Caco-2 (cell line): ENCODE measurements at regions not wholly inside any gene's neighbourhood (a gene's known extent, or its start where the extent isn't known, plus 50 kb on each side); places are given as distances from the start of the nearest gene placed in this dataset.
"Not testable (repeated sequence)": the region's sequence is repeated elsewhere in the genome, so short reads cannot be mapped to it uniquely, and the experiment has no call there.

ENCODE experiments used
- BruUV-seq: library from RNA; stranded (reverse); fragments of 400-500 nt; replicated peaks from 2 replicates; lab custom pipeline; 2021; lab: Mats Ljungman, UMichigan
- CTCF ChIA-PET: fragments of 300-600 bp; sonication (Branson Sonifier 250); formaldehyde crosslinking; loops from one replicate; lab custom pipeline; 2022; ENCODE audit warnings: antibody characterized with exemption; lab: Charles Lee
- POLR2A ChIA-PET: fragments of 300-600 bp; sonication (Branson Sonifier 250); formaldehyde crosslinking; loops from one replicate; lab custom pipeline; 2022; ENCODE audit warnings: antibody characterized with exemption; lab: Charles Lee
- DNase-seq, 2 experiments: peaks; one replicate each; pipeline versions ENCODE4 v3.0.0 to v3.0.0-alpha.2; 2020 to 2022
- H3K27me3 ChIP-seq: replicated peaks from 2 replicates; pipeline ENCODE4 v1.6.0; 2011; ENCODE audit warnings: low read length; ENCODE audit not compliant: control insufficient read depth, insufficient read depth
- H3K36me3 ChIP-seq: 2 replicates; pipeline ENCODE4 v1.5.1; 2011; ENCODE audit warnings: low read length; ENCODE audit not compliant: control insufficient read depth, insufficient read depth
- H3K4me1 ChIP-seq: fragments of 250-450 bp; sonication (Bioruptor Pico); 2 replicates; pipeline ENCODE4 v1.5.1; 2020; ENCODE audit warnings: mild to moderate bottlenecking
- H3K4me3 ChIP-seq: 2 replicates; pipeline ENCODE4 v1.5.1; 2011; ENCODE audit warnings: low read depth, mild to moderate bottlenecking, control low read depth, low read length
- H3K9me3 ChIP-seq: fragments of 250-450 bp; sonication (Bioruptor Pico); 2 replicates; pipeline ENCODE4 v1.5.1; 2020; ENCODE audit warnings: mild to moderate bottlenecking, moderate library complexity
- H3K27ac Mint-ChIP-seq: one replicate; pipeline ENCODE4 v1.8.0; 2022; ENCODE audit warnings: mixed read lengths; ENCODE audit not compliant: unreplicated experiment
- H3K27me3 Mint-ChIP-seq: one replicate; pipeline ENCODE4 v1.8.0; 2022; ENCODE audit warnings: mixed read lengths; ENCODE audit not compliant: insufficient read depth, unreplicated experiment
- H3K36me3 Mint-ChIP-seq: one replicate; pipeline ENCODE4 v1.8.0; 2022; ENCODE audit warnings: mild to moderate bottlenecking, mixed read lengths; ENCODE audit not compliant: insufficient read depth, unreplicated experiment
- H3K4me1 Mint-ChIP-seq: one replicate; pipeline ENCODE4 v1.8.0; 2022; ENCODE audit warnings: low read depth, mixed read lengths; ENCODE audit not compliant: unreplicated experiment
- H3K4me3 Mint-ChIP-seq: one replicate; pipeline ENCODE4 v1.8.0; 2022; ENCODE audit warnings: mild to moderate bottlenecking, moderate library complexity, mixed read lengths; ENCODE audit not compliant: unreplicated experiment
- H3K9me3 Mint-ChIP-seq: one replicate; pipeline ENCODE4 v1.8.0; 2022; ENCODE audit warnings: mixed read lengths; ENCODE audit not compliant: unreplicated experiment
- CTCF ChIP-seq, 2 experiments: fragments of 200-600 bp in 1 of 2; IDR thresholded peaks; 1 replicate in 1 of 2; 2 replicates in 1 of 2; pipeline versions ENCODE4 v1.5.1 to v1.8.0; 2011 to 2022; ENCODE audit warnings: antibody characterized with exemption in 1 of 2, control low read depth in 1 of 2, inconsistent platforms in 1 of 2, low read depth in 1 of 2, low read length in 1 of 2, mild to moderate bottlenecking in 1 of 2, moderate library complexity in 1 of 2; ENCODE audit not compliant: insufficient read depth in 1 of 2, severe bottlenecking in 1 of 2, unreplicated experiment in 1 of 2
- intact Hi-C: fragments of 100-400 bp; cut with micrococcal nuclease; formaldehyde crosslinking; loops from one replicate; pipeline ENCODE4 v1.10.0; 2022; ENCODE audit not compliant: unreplicated experiment

GRCh38 chr15:69677403-69677802 lies 224.8 kb downstream of the RPLP1 start:
- Mint-ChIP-seq H3K27me3 (peaks cover 15% of the 10 kb centered on the region), H3K4me3 (no peak overlapping the region), H3K36me3 (no peaks in the 10 kb centered on the region), H3K27ac (no peak overlapping the region), H3K4me1 (no peaks in the 10 kb centered on the region), H3K9me3 (no peaks in the 10 kb centered on the region)
- no peak overlapping the region for H3K4me3 ChIP-seq
- H3K4me1 ChIP-seq: no peaks in the 10 kb centered on the region
- ChIA-PET CTCF (no interaction called here), POLR2A (no interaction called here)
- no peak for DNase-seq
- H3K36me3 ChIP-seq: no peaks in the 10 kb centered on the region
- no peaks in the 10 kb centered on the region; the same call in 1 of the 2 replicates for H3K27me3 ChIP-seq
- no peak for TF ChIP-seq CTCF (IDR thresholded peaks at IDR 0.05; ENCODE audit: insufficient read depth in 1 of 2, low read depth in 1 of 2, low read length in 1 of 2, severe bottlenecking in 1 of 2, unreplicated experiment in 1 of 2)
- H3K9me3 ChIP-seq: peaks cover 5% of the 10 kb centered on the region; the same call in 1 of the 2 replicates
- BruUV-seq: no TSS peak
- intact Hi-C loops: no loop called here

GRCh38 chr15:69679623-69680228 lies 227.1 kb downstream of the RPLP1 start:
- Mint-ChIP-seq H3K36me3 (no peaks in the 10 kb centered on the region), H3K27ac (no peak overlapping the region), H3K9me3 (no peaks in the 10 kb centered on the region), H3K4me1 (no peaks in the 10 kb centered on the region), H3K4me3 (no peak overlapping the region), H3K27me3 (peaks cover 15% of the 10 kb centered on the region)
- TF ChIP-seq CTCF (IDR thresholded peaks at IDR 0.05; ENCODE audit: insufficient read depth in 1 of 2, low read depth in 1 of 2, low read length in 1 of 2, severe bottlenecking in 1 of 2, unreplicated experiment in 1 of 2): no peak
- no peaks in the 10 kb centered on the region; the same call in 1 of the 2 replicates for H3K27me3 ChIP-seq
- intact Hi-C loops: no loop called here
- H3K4me1 ChIP-seq: no peaks in the 10 kb centered on the region
- CTCF ChIA-PET: no interaction called here
- no TSS peak for BruUV-seq
- no peak overlapping the region for H3K4me3 ChIP-seq
- H3K9me3 ChIP-seq: peaks cover 6% of the 10 kb centered on the region; the same call in 1 of the 2 replicates
- DNase-seq: no peak
- POLR2A ChIA-PET: no interaction called here
- no peaks in the 10 kb centered on the region for H3K36me3 ChIP-seq

DNA sequence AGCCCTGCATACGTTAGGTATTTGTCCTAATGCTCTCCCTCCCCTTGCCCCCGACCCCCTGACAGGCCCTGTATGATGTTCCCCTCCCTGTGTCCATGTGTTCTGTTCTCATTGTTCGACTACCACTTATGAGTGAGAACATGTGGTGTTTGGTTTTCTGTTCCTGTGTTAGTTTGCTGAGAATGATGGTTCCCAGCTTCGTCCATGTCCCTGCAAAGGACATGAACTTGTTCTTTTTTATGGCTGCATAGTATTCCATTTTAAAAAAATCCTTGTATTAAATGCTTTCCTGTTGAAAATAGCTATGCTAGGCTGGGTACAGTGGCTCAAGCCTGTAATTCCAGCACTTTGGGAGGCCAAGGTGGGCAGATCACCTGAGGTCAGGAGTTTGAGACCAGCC lies 232.2 kb downstream of the RPLP1 start:
- DNase-seq, H3K4me1 Mint-ChIP-seq, POLR2A ChIA-PET, H3K27me3 Mint-ChIP-seq, H3K27ac Mint-ChIP-seq, H3K36me3 ChIP-seq, CTCF ChIA-PET, H3K9me3 Mint-ChIP-seq, BruUV-seq, H3K27me3 ChIP-seq, H3K4me3 ChIP-seq, H3K9me3 ChIP-seq, intact Hi-C loops, H3K36me3 Mint-ChIP-seq, H3K4me3 Mint-ChIP-seq, H3K4me1 ChIP-seq: not testable (repeated sequence)
